ENCODE measurements at regions not wholly inside any gene's neighbourhood (a gene's known extent, or its start where the extent isn't known, plus 50 kb on each side); places are given as distances from the start of the nearest gene placed in this dataset.
A peak's percentile ranks its signal among the peaks of the same experiment; 100 is the strongest.
"Not testable (repeated sequence)": the region's sequence is repeated elsewhere in the genome, so short reads cannot be mapped to it uniquely, and the experiment has no call there.

- H3K9me3 ChIP-seq (ENCODE audit: severe bottlenecking): no peaks in the 10 kb centered on the region
- H3K27me3 ChIP-seq (ENCODE audit: insufficient read depth, poor library complexity, severe bottlenecking): no peaks in the 10 kb centered on the region
- ATAC-seq (ENCODE audit: low read depth) (no peak), DNase-seq (ENCODE audit: low spot score) (no peak)
- no peaks in the 10 kb centered on the region for H3K36me3 ChIP-seq (ENCODE audit: low read depth)
- no peak overlapping the region for H3K27ac ChIP-seq (ENCODE audit: poor library complexity, severe bottlenecking)
- no peak for TF ChIP-seq CTCF (IDR thresholded peaks at IDR 0.05; ENCODE audit: poor library complexity, severe bottlenecking)
- no peak overlapping the region for H3K4me3 ChIP-seq (ENCODE audit: severe bottlenecking)
- no peaks in the 10 kb centered on the region for H3K4me1 ChIP-seq (ENCODE audit: insufficient read depth, poor library complexity, severe bottlenecking)
Observed at GRCh38 chr1:186765446-186765845, 63.3 kb upstream of the PLA2G4A start.

GRCh38 chr1:186763107-186763506 is 65.6 kb upstream of the PLA2G4A start:
- ATAC-seq (ENCODE audit: low read depth) (0 out of 3 replicates have a peak, but pooled peaks have one; percentile 19), DNase-seq (ENCODE audit: low spot score) (no peak)
- no peaks in the 10 kb centered on the region for H3K36me3 ChIP-seq (ENCODE audit: low read depth)
- H3K4me1 ChIP-seq (ENCODE audit: insufficient read depth, poor library complexity, severe bottlenecking): no peaks in the 10 kb centered on the region
- no peak overlapping the region for H3K4me3 ChIP-seq (ENCODE audit: severe bottlenecking)
- H3K27ac ChIP-seq (ENCODE audit: poor library complexity, severe bottlenecking): no peak overlapping the region
- H3K9me3 ChIP-seq (ENCODE audit: severe bottlenecking): no peaks in the 10 kb centered on the region
- no peaks in the 10 kb centered on the region for H3K27me3 ChIP-seq (ENCODE audit: insufficient read depth, poor library complexity, severe bottlenecking)
- TF ChIP-seq CTCF (IDR thresholded peaks at IDR 0.05; ENCODE audit: poor library complexity, severe bottlenecking): no peak

GRCh38 chr1:186762653-186763052 is 66.1 kb upstream of the PLA2G4A start:
- ATAC-seq (ENCODE audit: low read depth): no peak
- DNase-seq (ENCODE audit: low spot score): no peak
- Histone ChIP-seq H3K27me3 (ENCODE audit: insufficient read depth, poor library complexity, severe bottlenecking) (no peaks in the 10 kb centered on the region), H3K36me3 (ENCODE audit: low read depth) (no peaks in the 10 kb centered on the region), H3K9me3 (ENCODE audit: severe bottlenecking) (no peaks in the 10 kb centered on the region), H3K4me1 (ENCODE audit: insufficient read depth, poor library complexity, severe bottlenecking) (no peaks in the 10 kb centered on the region), H3K27ac (ENCODE audit: poor library complexity, severe bottlenecking) (no peak overlapping the region), H3K4me3 (ENCODE audit: severe bottlenecking) (no peak overlapping the region)
- no peak for TF ChIP-seq CTCF (IDR thresholded peaks at IDR 0.05; ENCODE audit: poor library complexity, severe bottlenecking)

DNA sequence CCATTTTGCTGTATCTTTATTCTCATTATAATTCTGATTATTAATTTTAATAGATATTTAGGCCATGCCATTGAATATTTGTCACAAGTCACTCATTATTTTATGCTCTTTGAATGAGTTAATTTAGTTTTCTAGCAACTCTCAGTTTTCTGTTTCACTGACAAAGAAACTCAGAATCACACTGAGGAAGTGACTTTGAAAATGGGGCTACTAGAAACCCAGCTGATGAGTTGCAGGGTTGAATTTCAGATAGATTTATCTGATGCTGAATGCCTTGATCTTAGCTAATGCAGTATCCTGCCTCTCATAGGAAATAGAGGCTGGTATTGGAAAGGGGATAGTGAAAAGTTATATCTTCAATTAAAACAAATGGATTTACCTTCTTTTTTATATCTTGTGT is 67.4 kb upstream of the PLA2G4A start:
- Histone ChIP-seq H3K4me3 (ENCODE audit: severe bottlenecking) (no peak overlapping the region), H3K27me3 (ENCODE audit: insufficient read depth, poor library complexity, severe bottlenecking) (no peaks in the 10 kb centered on the region), H3K4me1 (ENCODE audit: insufficient read depth, poor library complexity, severe bottlenecking) (no peaks in the 10 kb centered on the region), H3K27ac (ENCODE audit: poor library complexity, severe bottlenecking) (no peak overlapping the region), H3K9me3 (ENCODE audit: severe bottlenecking) (no peaks in the 10 kb centered on the region), H3K36me3 (ENCODE audit: low read depth) (no peaks in the 10 kb centered on the region)
- no peak for TF ChIP-seq CTCF (IDR thresholded peaks at IDR 0.05; ENCODE audit: poor library complexity, severe bottlenecking)
- DNase-seq (ENCODE audit: low spot score): no peak
- no peak for ATAC-seq (ENCODE audit: low read depth)

GRCh38 chr1:186760446-186760845 is 68.3 kb upstream of the PLA2G4A start:
- no peak for ATAC-seq (ENCODE audit: low read depth)
- no peak overlapping the region for H3K27ac ChIP-seq (ENCODE audit: poor library complexity, severe bottlenecking)

GRCh38 chr1:186758896-186759606 is 69.7 kb upstream of the PLA2G4A start:
- not testable (repeated sequence) for ATAC-seq (ENCODE audit: low read depth); H3K27me3 ChIP-seq (ENCODE audit: insufficient read depth, poor library complexity, severe bottlenecking); H3K9me3 ChIP-seq (ENCODE audit: severe bottlenecking); DNase-seq (ENCODE audit: low spot score); H3K36me3 ChIP-seq (ENCODE audit: low read depth); H3K4me3 ChIP-seq (ENCODE audit: severe bottlenecking); H3K4me1 ChIP-seq (ENCODE audit: insufficient read depth, poor library complexity, severe bottlenecking); H3K27ac ChIP-seq (ENCODE audit: poor library complexity, severe bottlenecking)

More at GRCh38 chr1:186760446-186760845, 68.3 kb upstream of the PLA2G4A start:
- H3K4me3 ChIP-seq (ENCODE audit: severe bottlenecking): no peak overlapping the region
- H3K9me3 ChIP-seq (ENCODE audit: severe bottlenecking): no peaks in the 10 kb centered on the region
- H3K4me1 ChIP-seq (ENCODE audit: insufficient read depth, poor library complexity, severe bottlenecking): no peaks in the 10 kb centered on the region
- TF ChIP-seq CTCF (IDR thresholded peaks at IDR 0.05; ENCODE audit: poor library complexity, severe bottlenecking): no peak
- no peaks in the 10 kb centered on the region for H3K27me3 ChIP-seq (ENCODE audit: insufficient read depth, poor library complexity, severe bottlenecking)
- H3K36me3 ChIP-seq (ENCODE audit: low read depth): no peaks in the 10 kb centered on the region
- no peak for DNase-seq (ENCODE audit: low spot score)
